SW480 (cell line): ENCODE measurements at regions not wholly inside any gene's neighbourhood (a gene's known extent, or its start where the extent isn't known, plus 50 kb on each side); places are given as distances from the start of the nearest gene placed in this dataset.
"Not testable (repeated sequence)": the region's sequence is repeated elsewhere in the genome, so short reads cannot be mapped to it uniquely, and the experiment has no call there.

Experiments used
- DNase-seq: peaks from one replicate; pipeline ENCODE4 v3.0.0-alpha.2; 2016; ENCODE audit warnings: low spot score

DNA sequence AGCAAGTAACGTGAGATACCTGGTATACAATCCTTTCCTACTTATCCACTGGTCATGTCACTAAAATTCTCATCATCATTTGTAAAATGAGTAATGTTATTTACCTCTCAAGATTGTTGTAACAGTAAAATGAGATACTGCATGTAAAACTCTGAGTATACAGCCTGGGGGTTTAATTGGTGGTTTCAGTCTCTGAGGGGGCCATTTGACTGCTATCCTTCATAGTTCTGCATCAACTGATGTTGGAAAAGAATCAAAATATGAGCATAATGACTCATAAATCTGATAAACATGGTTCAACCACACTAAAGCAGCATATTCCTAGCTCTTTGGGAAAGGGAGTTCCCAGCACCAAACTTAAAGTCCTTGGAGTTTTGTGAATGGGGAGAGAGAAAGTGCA lies 181.0 kb upstream of the GHR start:
- DNase-seq = no peak

DNA sequence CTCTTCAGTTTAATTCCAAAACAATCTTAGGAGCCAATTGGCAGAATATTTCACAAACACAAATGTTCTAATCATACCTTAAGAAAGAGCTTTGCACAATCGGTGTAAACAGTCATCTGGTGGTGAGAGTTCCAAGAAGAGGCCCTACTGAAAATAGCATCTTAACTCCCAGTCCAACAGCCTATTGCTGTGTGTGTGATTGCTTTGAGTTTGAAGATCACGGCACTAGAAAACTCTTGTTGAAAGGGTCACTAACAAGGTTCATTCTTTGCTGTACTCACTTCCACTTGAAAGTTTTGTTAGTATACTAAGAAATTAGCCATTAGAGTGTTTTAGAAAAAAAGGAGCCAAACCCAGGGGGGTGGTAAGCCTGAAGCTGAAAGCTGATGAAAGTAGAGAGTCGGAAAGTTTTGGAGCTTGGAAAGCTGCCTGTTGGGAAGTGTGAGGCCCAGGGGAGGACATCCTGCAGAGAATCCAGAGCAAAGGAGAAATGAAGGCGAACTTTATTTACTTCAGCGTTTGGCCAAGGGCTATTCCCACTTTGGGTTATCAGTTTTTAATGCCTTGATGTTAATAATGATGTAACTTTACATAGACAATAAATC lies 180.3 kb upstream of the GHR start:
- no peak for DNase-seq

DNA sequence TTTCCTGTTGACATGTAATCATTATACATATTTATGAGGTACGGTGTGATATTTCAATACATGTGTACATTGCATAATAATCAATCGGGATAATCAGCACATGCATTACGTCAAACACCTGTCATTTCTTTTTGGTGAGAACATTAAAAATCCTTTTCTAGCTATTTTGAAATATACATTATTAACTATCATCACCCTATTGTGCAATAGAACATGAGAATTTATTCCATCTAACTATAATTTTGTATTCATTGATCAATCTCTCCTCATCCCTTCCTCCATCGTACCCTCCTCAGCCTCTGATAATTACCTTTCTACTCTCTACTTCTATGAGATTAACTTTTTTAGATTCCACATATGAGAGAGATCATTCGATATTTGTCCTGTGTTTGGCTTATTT lies 170.9 kb upstream of the GHR start:
- no peak for DNase-seq

DNA sequence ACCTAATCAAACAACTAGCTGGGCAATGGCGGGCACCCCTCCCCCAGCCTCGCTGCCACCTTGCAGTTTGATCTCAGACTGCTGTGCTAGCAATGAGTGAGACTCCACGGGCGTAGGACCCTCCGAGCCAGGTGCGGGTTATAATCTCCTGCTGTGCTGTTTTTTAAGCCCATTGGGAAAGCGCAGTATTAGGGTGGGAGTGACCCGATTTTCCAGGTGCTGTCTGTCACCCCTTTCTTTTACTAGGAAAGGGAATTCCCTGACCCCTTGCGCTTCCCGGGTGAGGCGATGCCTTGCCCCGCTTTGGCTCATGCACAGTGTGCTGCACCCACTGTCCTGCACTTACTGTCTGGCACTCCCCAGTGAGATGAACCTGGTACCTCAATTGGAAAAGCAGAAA lies 163.3 kb upstream of the GHR start:
- DNase-seq = not testable (repeated sequence)

DNA sequence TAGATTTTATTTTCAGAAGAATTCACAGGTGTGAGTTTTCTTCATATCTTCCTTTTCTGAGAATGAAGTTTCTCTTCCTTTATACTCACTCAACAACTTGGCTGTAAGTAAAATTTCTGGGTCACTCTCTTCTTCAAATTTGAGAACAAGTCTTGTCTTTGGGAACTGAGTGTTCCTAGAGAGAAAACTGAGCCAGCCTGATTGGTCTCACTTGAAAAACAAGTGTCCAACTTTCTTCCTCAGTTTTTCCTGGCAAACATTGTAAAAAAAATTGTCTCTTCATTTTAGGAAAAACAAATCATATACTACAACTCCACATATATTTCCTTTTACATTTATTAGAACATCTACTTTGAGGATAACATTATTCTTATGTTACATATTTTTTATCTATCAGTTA lies 156.1 kb upstream of the GHR start:
- DNase-seq = no peak

DNA sequence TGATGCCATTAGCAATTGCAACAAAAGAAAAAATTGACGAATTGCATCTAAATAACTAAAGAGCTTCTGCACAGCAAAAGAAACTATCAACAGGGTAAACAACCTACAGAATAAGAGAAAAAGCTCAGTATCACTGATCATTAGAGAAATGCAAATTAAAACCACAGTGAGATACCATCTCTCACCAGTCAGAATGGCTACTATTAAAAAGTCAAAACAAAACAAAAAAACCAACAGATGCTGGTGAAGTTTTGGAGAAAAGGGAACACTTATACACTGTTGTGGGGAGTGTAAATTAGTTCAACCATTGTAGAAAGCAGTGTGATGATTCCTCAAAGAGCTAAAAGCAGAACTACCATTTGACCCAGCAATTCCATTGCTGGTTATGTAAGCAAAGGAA lies 155.1 kb upstream of the GHR start:
- DNase-seq = not testable (repeated sequence)

DNA sequence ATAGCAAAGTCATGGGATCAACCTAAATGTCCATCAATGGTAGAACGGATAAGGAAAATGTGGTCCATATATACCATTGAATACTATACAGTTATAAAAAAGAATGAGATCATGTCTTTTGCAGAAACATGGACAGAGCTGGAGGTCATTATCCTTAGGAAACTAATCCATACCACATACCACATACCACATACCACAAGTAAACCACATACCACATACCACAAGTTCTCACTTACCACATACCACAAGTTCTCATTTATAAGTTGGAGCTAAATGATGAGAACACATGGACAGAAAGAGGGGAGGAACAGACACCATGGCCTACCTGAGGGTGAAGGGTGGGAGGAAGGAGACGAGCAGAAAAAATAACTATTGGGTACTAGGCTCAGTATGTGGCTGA lies 154.6 kb upstream of the GHR start:
- DNase-seq = peak; percentile 58

DNA sequence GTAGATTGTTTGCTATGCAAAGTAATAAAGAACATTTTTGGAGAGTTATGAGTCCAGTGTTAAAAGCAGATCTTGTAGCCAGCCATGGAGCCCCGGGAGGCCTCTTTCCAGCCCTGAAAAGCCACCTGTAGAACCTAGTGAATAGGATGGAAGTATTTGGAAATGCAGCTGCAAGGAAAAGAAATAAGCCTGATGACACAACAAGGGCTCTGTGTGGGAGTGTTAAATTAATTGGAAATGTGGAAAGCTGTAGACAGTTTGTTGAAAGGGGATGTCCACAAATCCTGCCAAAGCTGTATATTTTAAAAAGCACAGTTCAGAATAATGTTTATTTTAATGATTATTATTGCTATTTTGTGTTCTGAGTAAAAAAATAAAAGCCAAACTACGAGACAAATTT lies 152.5 kb upstream of the GHR start:
- no peak for DNase-seq

DNA sequence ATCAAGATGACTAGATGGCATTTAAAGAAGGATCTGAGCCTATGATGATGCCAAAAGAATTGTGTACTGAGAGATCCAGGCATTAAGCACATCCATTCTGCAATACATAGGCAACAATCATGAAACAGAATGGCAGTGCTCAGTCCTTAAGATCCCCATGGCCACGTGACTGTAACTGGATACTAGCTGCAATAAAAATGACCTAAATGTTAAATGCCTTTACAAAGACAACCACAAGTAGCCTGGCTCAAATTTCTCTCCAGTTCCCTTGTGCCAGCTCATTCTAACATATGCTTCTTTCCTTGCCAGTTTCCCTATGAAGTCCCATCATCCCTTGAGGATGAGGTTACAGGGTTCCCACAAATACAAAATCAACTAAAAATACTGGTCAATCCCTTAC lies 148.3 kb upstream of the GHR start:
- DNase-seq = peak; percentile 32

DNA sequence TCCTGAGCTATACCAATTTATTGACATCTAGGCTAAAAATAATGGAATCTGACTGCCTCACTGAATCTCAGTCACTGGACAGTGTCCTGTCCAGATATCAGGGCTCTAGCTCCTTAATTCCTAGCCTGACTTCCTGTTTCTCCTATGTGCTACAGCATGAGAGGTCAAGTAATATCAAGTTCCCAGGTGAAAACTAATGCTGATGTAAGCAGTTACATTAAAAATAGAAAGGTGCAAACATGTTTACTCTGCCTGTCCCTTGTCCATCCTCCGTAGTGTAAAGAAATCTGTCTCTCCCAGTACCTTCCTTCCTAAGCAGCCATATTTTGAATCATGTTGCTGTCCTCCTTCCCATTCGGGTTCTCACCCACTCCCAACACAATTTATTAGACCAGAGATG lies 145.9 kb upstream of the GHR start:
- DNase-seq = no peak

DNA sequence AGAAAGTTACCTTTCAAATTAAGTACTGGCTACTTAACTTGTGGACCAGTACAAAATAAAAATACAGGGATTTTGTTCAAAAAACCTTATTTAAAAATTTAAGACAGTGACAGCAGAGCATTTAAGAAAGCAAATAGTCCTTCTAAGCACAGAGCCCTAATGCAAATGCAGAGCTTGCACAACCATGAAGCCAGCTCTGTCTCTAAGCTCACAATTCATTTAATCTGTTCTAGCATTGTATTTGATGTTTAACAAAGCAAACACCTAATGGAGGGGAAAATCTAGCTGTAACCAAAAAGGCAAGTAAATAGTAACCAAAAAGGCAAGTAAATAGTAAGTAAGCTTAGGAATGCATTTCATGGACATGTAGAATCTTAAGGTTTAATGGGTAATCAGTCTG lies 138.7 kb upstream of the GHR start:
- DNase-seq = no peak

DNA sequence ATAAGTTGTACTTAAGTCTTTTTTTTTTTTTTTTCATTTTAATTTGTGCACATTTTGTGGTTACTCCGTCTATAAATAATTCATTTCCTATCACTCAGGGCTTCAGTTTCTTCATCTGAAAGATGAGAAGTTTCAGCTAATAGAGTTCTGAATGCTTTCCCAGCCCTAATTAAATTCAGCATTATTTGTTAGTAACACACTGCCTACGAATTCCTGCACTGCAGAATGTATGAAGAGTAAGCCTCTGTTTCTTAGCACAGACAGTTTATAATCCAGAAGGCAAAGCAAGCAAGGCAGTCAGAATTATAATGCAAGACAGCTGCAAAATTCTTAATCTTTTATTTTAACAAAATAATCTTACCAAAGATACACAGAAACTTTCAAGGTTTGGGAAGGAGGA lies 138.0 kb upstream of the GHR start:
- DNase-seq = no peak

DNA sequence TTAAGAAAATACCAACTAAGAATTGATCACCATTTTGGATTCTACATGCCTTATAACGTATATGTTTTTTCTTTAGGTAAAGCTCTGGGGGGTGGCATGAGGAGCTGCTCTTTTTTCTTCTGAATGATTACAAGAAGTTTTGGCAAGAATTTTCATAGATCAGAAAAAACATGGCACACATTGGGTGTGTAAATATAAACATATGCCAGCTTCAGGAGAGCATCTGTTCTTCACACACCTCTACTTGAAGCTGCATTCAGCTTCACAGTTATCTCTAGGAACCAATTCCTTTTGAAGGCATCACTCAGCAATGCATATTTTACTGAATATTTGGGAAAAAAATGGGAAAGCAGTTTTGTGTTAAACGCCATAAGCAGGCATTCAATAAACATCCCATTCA lies 122.7 kb upstream of the GHR start:
- DNase-seq = no peak

DNA sequence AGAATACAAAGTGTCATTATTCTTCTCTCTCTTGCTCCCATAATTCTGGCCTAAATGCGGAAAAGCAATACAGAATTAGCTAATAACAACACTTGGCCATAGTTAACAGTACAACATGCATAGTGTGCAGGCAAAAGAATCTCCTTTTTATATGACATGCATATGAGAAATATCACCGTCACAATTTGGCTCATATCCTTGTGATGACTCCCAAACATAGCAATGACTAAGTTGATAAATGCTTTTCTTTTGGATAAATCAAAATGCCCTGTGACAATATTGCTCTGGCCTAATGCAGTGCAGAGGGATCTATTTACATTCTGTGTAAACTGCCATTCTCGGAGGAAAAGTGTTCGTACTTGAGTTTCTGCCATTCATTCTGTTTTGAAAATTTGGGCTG lies 121.9 kb upstream of the GHR start:
- no peak for DNase-seq

DNA sequence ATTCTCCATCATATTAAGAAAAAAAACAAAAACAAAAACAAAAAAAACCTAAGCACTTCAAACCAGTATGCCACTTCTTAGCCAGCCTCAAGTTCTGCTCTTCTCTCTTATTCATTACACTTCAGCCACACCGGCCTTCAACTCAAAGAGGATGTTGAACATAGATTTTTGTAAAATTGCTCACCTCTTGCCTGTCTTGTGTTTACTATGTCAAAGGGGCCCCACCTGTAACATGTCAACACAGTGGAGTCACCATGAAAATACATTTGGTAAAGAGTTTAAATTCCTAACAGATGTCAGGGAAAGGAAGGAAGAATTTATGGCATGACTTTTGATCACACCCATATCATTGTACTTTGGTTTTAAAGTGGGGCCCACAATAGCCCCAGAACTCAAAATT lies 121.1 kb upstream of the GHR start:
- DNase-seq = no peak

DNA sequence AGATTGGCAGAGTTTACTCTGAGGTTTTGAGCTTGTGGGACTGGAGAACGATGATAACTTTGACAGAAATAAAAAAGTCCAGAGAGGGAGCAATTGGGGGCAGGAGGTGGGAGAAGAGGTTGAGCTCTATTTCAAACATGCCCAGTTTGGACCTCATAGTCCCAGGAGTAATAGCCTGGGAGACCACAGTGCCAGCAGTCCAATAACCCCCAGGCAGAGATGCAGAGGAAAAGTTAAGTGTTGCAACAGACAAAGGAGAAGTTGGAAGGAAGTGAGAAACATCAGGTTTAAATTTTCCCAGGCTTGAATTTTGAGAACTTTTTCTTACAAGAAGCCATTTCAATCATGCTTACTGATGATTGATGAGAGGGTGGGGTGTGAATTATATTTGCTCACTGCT lies 117.0 kb upstream of the GHR start:
- DNase-seq = no peak

DNA sequence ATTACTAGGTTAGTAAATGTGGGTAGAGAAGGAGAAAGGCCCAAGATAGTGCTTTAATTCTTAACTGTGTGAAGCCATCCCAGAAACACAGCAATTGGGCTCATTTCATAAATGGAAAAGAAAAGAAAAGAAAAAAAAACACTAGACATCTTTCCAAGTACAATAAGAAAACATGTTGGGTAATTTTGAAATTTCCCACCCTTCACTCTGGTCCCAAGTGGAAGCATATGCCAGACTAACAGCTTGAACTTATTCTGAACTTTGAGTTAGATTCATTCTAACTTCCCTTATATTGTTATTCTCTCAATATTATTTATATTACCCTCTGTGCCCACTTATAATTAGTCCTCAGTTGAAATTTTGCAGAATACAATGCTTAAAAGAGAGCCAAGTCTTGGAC lies 113.4 kb upstream of the GHR start:
- no peak for DNase-seq

DNA sequence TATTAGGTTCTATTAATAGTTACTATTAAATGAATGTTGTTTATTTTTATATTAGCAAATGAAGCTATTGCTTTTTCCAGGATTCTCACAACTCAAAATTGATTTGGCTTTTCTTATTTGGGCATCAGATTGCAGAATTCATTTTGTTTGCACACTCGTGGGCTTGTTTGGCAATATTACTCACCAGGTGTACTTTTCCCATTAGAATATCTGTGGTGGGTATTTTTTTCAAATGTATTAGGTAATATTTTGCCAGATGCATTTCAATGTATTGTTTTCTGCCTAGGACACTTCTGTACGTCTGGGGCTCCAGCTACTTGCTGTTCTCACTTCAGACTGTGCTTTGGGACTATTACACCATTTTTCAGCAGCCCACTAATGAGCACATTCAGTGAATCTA lies 108.0 kb upstream of the GHR start:
- no peak for DNase-seq

DNA sequence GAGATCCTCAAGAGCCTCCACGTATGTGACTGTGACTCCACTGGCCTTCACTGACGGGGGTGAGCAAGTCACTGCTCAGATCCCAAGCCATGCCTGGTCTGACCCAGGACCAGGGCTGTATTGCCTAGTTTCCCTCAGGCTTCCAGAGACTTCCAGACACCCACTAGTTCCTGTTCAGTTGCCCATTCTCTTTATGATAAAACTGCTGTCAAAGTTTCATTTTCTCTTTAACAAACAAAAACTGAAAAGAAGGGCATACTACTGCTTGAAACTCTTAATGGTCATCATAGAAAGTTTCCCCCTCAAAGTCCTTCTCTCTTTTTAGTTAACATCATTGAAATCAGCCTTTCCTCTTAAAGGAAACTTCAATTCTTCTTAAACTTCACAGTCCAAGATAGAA lies 105.7 kb upstream of the GHR start:
- DNase-seq = no peak

DNA sequence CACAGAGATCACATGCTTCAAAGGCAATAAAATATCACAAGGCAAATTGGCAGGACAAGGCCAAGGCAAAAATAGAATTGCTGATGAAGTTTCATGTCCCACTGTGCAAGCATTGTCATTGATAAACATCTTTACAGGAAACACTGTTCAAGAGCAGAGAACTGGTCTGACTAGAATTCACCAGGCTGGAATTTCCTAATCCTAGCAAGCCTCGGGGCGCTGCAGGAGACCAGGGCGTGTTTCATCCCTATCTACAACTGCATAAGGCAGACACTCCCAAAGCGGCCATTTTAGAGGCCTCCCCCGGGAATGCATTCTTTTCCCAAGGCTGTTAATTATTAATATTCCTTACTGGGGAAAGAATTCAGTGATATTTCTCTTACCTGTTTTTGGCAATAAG lies 103.7 kb upstream of the GHR start:
- DNase-seq = not testable (repeated sequence)

DNA sequence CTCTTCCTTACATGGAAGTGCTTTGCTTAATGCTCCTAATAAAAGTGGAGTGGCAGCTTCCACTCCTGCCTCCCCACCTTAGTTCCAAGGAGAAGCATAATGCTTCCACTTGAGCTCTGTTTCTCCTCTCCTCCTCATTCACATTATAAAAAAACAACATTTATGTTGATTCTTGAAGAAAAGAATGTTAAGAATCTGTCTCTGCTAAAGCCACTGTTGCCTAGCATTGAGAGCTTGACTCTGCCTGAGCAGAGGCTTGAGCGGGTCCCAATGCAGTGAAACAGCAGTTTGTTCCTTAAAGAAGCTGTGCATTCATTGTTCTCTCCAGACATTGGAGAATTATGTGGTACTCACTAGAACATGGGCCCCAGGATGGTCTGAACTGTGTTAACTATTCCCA lies 101.5 kb upstream of the GHR start:
- no peak for DNase-seq

DNA sequence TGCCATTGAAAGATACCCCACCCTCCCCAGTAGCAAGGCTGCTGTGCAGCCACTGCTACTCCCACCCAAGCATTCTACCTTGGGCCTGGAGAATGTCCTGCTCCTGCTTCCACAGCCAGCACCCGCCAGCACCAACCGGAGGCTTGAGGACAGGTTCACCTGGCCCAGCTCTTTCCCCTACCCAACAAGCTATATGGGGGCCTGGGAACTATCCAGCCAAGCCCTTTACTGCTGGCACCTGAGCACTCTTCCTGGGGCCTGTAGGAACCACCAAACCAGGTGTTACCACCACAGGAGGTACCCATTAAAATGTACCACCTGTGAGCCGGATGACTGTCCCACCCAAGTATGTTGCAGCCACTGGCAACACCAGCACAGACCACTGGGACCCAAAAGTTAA lies 86.1 kb upstream of the GHR start:
- DNase-seq = no peak

DNA sequence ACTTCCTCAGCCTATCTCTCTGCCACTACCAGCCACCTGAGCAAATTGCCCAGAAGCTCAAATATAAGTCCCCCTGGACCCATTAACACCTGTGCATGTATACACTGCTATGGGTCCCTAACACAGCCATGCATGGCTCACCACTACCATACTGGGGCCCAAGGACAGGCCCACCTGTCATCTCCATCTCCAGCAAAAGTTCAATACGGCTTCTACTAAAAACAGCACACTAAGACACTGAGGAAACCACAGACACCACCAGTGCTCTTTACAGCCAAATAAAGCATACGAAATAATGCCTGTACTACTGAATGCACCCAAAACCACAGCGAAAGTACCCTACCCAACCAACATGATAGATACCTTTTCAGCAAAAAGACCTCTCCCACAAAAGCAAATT lies 85.6 kb upstream of the GHR start:
- no peak for DNase-seq

DNA sequence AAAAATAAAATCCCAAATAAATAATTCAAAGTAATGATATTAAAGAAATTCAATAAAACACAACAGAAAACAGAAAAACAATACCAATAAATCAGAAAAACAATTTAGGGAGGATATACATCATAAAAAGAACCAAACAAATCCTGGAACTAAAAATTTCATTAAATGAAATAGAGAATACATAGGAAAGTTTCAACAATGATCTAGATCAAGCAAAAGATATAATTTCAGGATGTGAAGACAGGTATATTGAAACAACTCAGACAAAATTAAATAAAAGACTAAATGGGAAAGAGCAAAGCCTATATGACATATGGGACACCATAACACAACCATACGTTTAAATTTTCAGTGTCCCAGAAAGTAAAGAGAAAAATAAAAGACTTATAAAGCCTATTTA lies 85.1 kb upstream of the GHR start:
- DNase-seq = no peak

DNA sequence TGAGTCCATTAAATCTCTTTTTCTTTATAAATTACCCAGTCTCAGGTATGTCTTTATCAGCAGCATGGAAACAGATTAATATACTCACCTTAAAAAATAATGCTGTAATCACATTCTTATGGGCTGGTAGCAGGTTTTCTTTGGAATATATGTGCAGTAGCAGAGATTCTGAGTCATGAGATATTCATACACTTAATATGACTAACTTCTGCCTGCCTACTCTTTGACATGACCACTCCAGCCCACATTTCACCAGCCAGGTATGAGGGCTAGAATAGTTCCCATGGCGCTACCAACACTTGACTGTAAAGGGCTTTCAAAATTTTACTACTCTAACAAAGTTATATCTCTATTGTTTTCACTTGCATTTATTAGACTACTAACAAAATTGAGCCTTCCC lies 74.1 kb upstream of the GHR start:
- DNase-seq = no peak
